ENCODE measurements at regions not wholly inside any gene's neighbourhood (a gene's known extent, or its start where the extent isn't known, plus 50 kb on each side); places are given as distances from the start of the nearest gene placed in this dataset.

- no peak for TF ChIP-seq CTCF (IDR thresholded peaks at IDR 0.05)
- Histone ChIP-seq H3K27me3 (replicated peaks; ENCODE audit: insufficient read depth) (no peaks in the 10 kb centered on the region), H3K9me3 (peaks cover 9% of the 10 kb centered on the region), H3K4me3 (no peak overlapping the region), H3K36me3 (no peaks in the 10 kb centered on the region), H3K4me1 (ENCODE audit: control insufficient read depth in 1 of 2, low read depth in 2 of 2) (no peaks in the 10 kb centered on the region), H3K27ac (no peak overlapping the region)
- no peak for DNase-seq (ENCODE audit: low spot score)
- ATAC-seq (ENCODE audit: insufficient number of reproducible peaks, low FRiP score, low read depth), result no peak
Measured at GRCh38 chr22:49580024-49580423, 247.6 kb downstream of the BRD1 start.

GRCh38 chr22:49577168-49578060 is 250.3 kb downstream of the BRD1 start:
- ATAC-seq (ENCODE audit: insufficient number of reproducible peaks, low FRiP score, low read depth) (no peak), DNase-seq (ENCODE audit: low spot score) (no peak)
- H3K27me3 ChIP-seq (replicated peaks; ENCODE audit: insufficient read depth), result no peaks in the 10 kb centered on the region
- H3K27ac ChIP-seq, result no peak overlapping the region
- no peak for TF ChIP-seq CTCF (IDR thresholded peaks at IDR 0.05)
- H3K4me1 ChIP-seq (ENCODE audit: control insufficient read depth in 1 of 2, low read depth in 2 of 2), result no peaks in the 10 kb centered on the region
- no peak overlapping the region for H3K4me3 ChIP-seq
- H3K36me3 ChIP-seq, result no peaks in the 10 kb centered on the region
- H3K9me3 ChIP-seq, result peaks cover 9% of the 10 kb centered on the region

GRCh38 chr22:49576241-49577141 is 251.2 kb downstream of the BRD1 start:
- no peaks in the 10 kb centered on the region for H3K4me1 ChIP-seq (ENCODE audit: control insufficient read depth in 1 of 2, low read depth in 2 of 2)
- no peaks in the 10 kb centered on the region for H3K27me3 ChIP-seq (replicated peaks; ENCODE audit: insufficient read depth)
- H3K9me3 ChIP-seq, result peaks cover 9% of the 10 kb centered on the region
- H3K4me3 ChIP-seq, result no peak overlapping the region
- ATAC-seq (ENCODE audit: insufficient number of reproducible peaks, low FRiP score, low read depth) (no peak), DNase-seq (ENCODE audit: low spot score) (no peak)
- no peak overlapping the region for H3K27ac ChIP-seq
- no peaks in the 10 kb centered on the region for H3K36me3 ChIP-seq
- TF ChIP-seq CTCF (IDR thresholded peaks at IDR 0.05), result no peak

- no peak for DNase-seq (ENCODE audit: low spot score)
- no peak for ATAC-seq (ENCODE audit: insufficient number of reproducible peaks, low FRiP score, low read depth)
- H3K9me3 ChIP-seq, result peaks cover 9% of the 10 kb centered on the region
- H3K27ac ChIP-seq, result no peak overlapping the region
- no peak for TF ChIP-seq CTCF (IDR thresholded peaks at IDR 0.05)
- H3K4me1 ChIP-seq (ENCODE audit: control insufficient read depth in 1 of 2, low read depth in 2 of 2), result no peaks in the 10 kb centered on the region
- no peaks in the 10 kb centered on the region for H3K36me3 ChIP-seq
- H3K4me3 ChIP-seq, result no peak overlapping the region
- no peaks in the 10 kb centered on the region for H3K27me3 ChIP-seq (replicated peaks; ENCODE audit: insufficient read depth)
Measured at GRCh38 chr22:49575703-49576081, 252.0 kb downstream of the BRD1 start.
